SK-N-MC (cell line): ENCODE measurements at regions not wholly inside any gene's neighbourhood (a gene's known extent, or its start where the extent isn't known, plus 50 kb on each side); places are given as distances from the start of the nearest gene placed in this dataset.

ENCODE experiments used
- EZH2 ChIP-seq: fragments of 200-600 bp; sonication (generic); IDR thresholded peaks from one replicate; pipeline ENCODE4 v1.6.1; 2017; ENCODE audit warnings: antibody characterized with exemption
- FOXP2 ChIP-seq: optimal IDR thresholded peaks from 2 replicates; pipeline ENCODE3; 2011; ENCODE audit warnings: mild to moderate bottlenecking, moderate library complexity; ENCODE audit not compliant: insufficient read depth; ENCODE audit errors: extremely low read length, control extremely low read depth
- POLR2AphosphoS5 ChIP-seq: IDR thresholded peaks from 2 replicates; pipeline ENCODE4 v1.6.1; 2012; ENCODE audit warnings: mild to moderate bottlenecking, low read depth, low read length, borderline replicate concordance

DNA sequence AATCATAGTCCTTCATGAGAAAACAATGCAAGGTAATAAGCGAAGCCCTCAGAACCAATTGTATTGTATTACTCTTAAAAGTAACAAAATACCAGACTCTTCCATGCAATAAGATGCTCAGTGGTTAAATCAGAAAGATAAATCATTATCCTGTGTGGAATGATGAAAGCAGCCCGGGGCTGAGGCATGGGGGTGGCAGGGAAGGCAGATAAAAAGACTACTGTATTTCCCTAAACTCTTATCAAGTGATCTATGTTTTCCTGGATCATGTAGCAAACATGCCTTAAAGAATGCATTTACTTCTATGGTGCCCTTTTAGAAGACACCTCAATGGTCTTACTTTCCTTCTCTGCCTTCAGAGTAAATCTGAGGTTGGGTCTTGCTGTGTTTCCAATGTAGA is 105.6 kb upstream of the DAPK1 start:
- TF ChIP-seq FOXP2 (no peak), EZH2 (no peak), POLR2AphosphoS5 (no peak)
